Fibroblast of lung (primary cell): ENCODE measurements at regions not wholly inside any gene's neighbourhood (a gene's known extent, or its start where the extent isn't known, plus 50 kb on each side); places are given as distances from the start of the nearest gene placed in this dataset.
"Not testable (repeated sequence)": the region's sequence is repeated elsewhere in the genome, so short reads cannot be mapped to it uniquely, and the experiment has no call there.

Experiments
- DNase-seq, 2 donors: peaks; one replicate each; pipeline versions ENCODE4 v3.0.0 to v3.0.0-alpha.2; 2010; ENCODE audit warnings: low read depth in 2 of 2
- H2AFZ ChIP-seq: 2 replicates; pipeline ENCODE4 v1.5.1; 2012; ENCODE audit warnings: low read length, control low read depth, inconsistent platforms
- H3K27ac ChIP-seq: 2 replicates; pipeline ENCODE4 v1.5.1; 2011; ENCODE audit warnings: low read length, control low read depth; ENCODE audit not compliant: insufficient read depth
- H3K27me3 ChIP-seq: 2 replicates; pipeline ENCODE4 v1.5.1; 2011; ENCODE audit warnings: mild to moderate bottlenecking, low read length; ENCODE audit not compliant: control insufficient read depth, insufficient read depth
- H3K36me3 ChIP-seq: 2 replicates; pipeline ENCODE4 v1.5.1; 2011; ENCODE audit warnings: low read length; ENCODE audit not compliant: control insufficient read depth, insufficient read depth
- H3K4me1 ChIP-seq: 2 replicates; pipeline ENCODE4 v1.5.1; 2011; ENCODE audit warnings: low read length; ENCODE audit not compliant: control insufficient read depth, insufficient read depth; ENCODE audit errors: extremely low read depth
- H3K4me2 ChIP-seq: 2 replicates; pipeline ENCODE4 v1.5.1; 2011; ENCODE audit warnings: low read length, control low read depth; ENCODE audit not compliant: insufficient read depth; ENCODE audit errors: extremely low read depth
- H3K4me3 ChIP-seq, 4 experiments: fragments of 200-600 bp in 1 of 4; sonication (generic) in 1 of 4; replicated peaks in 1 of 4; 2 replicates each; pipeline ENCODE4 v1.5.1; 2011 to 2016; ENCODE audit warnings: low read length in 4 of 4, low read depth in 3 of 4, mild to moderate bottlenecking in 3 of 4, control low read depth in 2 of 4, inconsistent platforms in 1 of 4, mixed read lengths in 1 of 4; ENCODE audit not compliant: insufficient read depth in 1 of 4; ENCODE audit errors: control extremely low read depth in 1 of 4
- H3K79me2 ChIP-seq: 2 replicates; pipeline ENCODE4 v1.5.1; 2012; ENCODE audit warnings: mild to moderate bottlenecking, low read length, inconsistent platforms; ENCODE audit not compliant: control insufficient read depth, insufficient read depth
- H3K9ac ChIP-seq: 2 replicates; pipeline ENCODE4 v1.5.1; 2011; ENCODE audit warnings: mild to moderate bottlenecking, low read length, control low read depth; ENCODE audit not compliant: insufficient read depth
- H3K9me3 ChIP-seq: 2 replicates; pipeline ENCODE4 v1.5.1; 2012; ENCODE audit warnings: low read depth, low read length; ENCODE audit not compliant: control insufficient read depth, insufficient read depth
- H4K20me1 ChIP-seq: 2 replicates; pipeline ENCODE4 v1.5.1; 2011; ENCODE audit warnings: low read length; ENCODE audit not compliant: control insufficient read depth, insufficient read depth; ENCODE audit errors: extremely low read depth
- EZH2 ChIP-seq: IDR thresholded peaks from 2 replicates; pipeline ENCODE4 v1.5.1; 2012; ENCODE audit warnings: low read length, control low read depth, mild to moderate bottlenecking; ENCODE audit errors: missing control alignments
- TF ChIP-seq, protein P1 (sequence below), 2 donors: IDR thresholded peaks in 1 of 2; conservative IDR thresholded peaks in 1 of 2; 1 replicate in 1 of 2; 2 replicates in 1 of 2; pipeline ENCODE4 v1.5.1; 2011 to 2012; ENCODE audit warnings: low read length in 2 of 2, control low read depth in 1 of 2, inconsistent platforms in 1 of 2, low read depth in 1 of 2, mild to moderate bottlenecking in 1 of 2

DNA sequence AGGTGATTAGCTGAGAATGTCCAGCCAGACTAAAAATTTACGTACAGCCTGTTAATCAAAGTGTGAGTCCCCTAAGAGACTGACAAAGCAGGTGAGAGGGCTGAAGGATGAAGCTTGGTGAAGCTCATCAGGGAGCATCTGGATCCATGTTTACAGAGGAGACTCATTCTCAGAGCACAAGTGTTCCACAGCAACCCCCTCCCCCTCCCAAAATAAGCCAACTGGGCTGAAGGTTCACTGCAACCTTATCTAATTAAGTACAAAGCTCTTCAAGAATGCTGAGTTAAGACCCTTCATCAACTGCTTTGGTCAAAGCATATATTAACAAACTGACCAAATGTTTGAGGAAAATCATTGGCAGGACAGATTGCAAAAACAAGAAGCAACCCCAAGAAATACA lies 262.6 kb upstream of the ZNF385D start:
- H3K4me1 ChIP-seq: no peaks in the 10 kb centered on the region
- H3K4me2 ChIP-seq: no peak overlapping the region
- H2AFZ ChIP-seq: no peak overlapping the region

DNA sequence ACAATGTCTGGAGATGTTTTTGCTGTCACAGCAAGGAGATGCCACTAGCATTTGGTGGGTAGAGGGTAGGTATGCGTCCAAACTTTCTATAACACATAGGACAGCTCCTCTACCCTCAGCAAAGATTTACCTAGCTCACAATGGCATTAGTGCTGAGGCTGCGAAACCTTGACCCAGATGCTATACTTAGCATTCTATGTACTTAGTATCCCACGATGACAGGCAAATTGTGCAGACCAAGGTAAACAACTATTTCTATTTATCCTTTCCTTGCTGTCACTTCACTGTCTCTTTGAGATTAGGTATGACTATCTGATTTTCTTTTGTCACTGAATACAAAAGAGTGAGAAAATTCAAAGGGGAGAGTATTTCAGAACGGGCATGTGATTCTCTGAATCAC lies 265.2 kb upstream of the ZNF385D start:
- H2AFZ ChIP-seq: no peak overlapping the region
- no peak overlapping the region for H3K9ac ChIP-seq
- no peak overlapping the region for H3K4me2 ChIP-seq
- no peak overlapping the region for H3K4me3 ChIP-seq
- H3K27me3 ChIP-seq: no peaks in the 10 kb centered on the region
- no peaks in the 10 kb centered on the region for H3K36me3 ChIP-seq
- TF ChIP-seq, protein P1, sequence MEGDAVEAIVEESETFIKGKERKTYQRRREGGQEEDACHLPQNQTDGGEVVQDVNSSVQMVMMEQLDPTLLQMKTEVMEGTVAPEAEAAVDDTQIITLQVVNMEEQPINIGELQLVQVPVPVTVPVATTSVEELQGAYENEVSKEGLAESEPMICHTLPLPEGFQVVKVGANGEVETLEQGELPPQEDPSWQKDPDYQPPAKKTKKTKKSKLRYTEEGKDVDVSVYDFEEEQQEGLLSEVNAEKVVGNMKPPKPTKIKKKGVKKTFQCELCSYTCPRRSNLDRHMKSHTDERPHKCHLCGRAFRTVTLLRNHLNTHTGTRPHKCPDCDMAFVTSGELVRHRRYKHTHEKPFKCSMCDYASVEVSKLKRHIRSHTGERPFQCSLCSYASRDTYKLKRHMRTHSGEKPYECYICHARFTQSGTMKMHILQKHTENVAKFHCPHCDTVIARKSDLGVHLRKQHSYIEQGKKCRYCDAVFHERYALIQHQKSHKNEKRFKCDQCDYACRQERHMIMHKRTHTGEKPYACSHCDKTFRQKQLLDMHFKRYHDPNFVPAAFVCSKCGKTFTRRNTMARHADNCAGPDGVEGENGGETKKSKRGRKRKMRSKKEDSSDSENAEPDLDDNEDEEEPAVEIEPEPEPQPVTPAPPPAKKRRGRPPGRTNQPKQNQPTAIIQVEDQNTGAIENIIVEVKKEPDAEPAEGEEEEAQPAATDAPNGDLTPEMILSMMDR (conservative IDR thresholded peaks at IDR 0.05 in 1 of 2, IDR thresholded peaks at IDR 0.05 in 1 of 2; ENCODE audit: low read depth in 1 of 2, low read length in 2 of 2): no peak
- TF ChIP-seq EZH2: no peak
- H3K79me2 ChIP-seq: no peaks in the 10 kb centered on the region
- no peaks in the 10 kb centered on the region for H3K9me3 ChIP-seq
- H3K27ac ChIP-seq: no peak overlapping the region
- no peaks in the 10 kb centered on the region for H3K4me1 ChIP-seq
- DNase-seq: no peak
- no peaks in the 10 kb centered on the region for H4K20me1 ChIP-seq

More for the DNA sequence above, 262.6 kb upstream of the ZNF385D start:
- no peaks in the 10 kb centered on the region for H3K36me3 ChIP-seq
- H3K79me2 ChIP-seq: no peaks in the 10 kb centered on the region
- no peaks in the 10 kb centered on the region for H3K9me3 ChIP-seq
- H4K20me1 ChIP-seq: no peaks in the 10 kb centered on the region
- no peak overlapping the region for H3K27ac ChIP-seq
- TF ChIP-seq, protein P1 (conservative IDR thresholded peaks at IDR 0.05 in 1 of 2, IDR thresholded peaks at IDR 0.05 in 1 of 2; ENCODE audit: low read depth in 1 of 2, low read length in 2 of 2): no peak
- no peak for TF ChIP-seq EZH2
- no peaks in the 10 kb centered on the region for H3K27me3 ChIP-seq
- DNase-seq: no peak
- H3K4me3 ChIP-seq: no peak overlapping the region
- H3K9ac ChIP-seq: no peak overlapping the region

DNA sequence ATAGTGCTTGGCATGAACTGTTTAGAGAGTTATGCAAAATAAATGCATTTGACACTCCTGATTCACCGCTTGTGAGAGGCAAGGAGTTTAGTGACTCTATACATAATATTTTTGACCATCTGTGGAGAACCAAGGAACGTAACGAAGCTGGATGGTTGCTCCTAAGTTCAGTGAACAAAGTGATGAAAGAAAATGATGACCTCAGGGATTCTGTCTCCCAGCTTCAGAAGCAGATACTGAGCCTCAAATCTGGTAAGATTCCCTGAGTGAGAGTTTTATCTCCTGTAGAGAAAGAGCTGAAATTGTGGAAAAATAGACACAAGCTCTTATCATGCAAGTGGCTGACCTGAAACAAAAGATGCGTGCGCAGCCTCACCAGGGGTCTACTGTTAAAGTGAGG lies 273.6 kb upstream of the ZNF385D start:
- not testable (repeated sequence) for H2AFZ ChIP-seq, H3K4me2 ChIP-seq, H3K9me3 ChIP-seq, H3K4me1 ChIP-seq, H3K4me3 ChIP-seq, H3K27me3 ChIP-seq, H3K36me3 ChIP-seq, H3K79me2 ChIP-seq, H3K9ac ChIP-seq, DNase-seq, H4K20me1 ChIP-seq, H3K27ac ChIP-seq

DNA sequence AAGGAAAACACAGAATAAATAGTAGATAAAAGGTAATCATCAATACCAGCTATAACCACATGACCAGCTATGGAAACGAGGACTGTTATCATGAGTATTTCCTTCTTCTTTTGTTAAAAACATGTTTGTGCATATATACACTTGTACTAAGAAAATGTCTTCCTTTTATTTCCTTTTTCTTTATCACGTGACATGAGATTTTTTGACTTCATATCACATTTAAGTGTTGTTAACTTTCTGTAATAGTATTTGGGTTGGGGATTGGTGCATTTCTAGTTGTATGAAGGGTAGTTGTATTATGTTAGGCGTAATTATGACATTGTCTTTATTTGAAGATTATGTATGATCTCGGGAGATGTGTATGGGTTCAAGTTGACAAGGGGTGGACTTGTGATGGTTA lies 278.5 kb upstream of the ZNF385D start:
- TF ChIP-seq, protein P1 (conservative IDR thresholded peaks at IDR 0.05 in 1 of 2, IDR thresholded peaks at IDR 0.05 in 1 of 2; ENCODE audit: low read depth in 1 of 2, low read length in 2 of 2): no peak
- no peak for TF ChIP-seq EZH2
- no peak overlapping the region for H3K4me3 ChIP-seq
- no peak overlapping the region for H3K9ac ChIP-seq
- H3K4me2 ChIP-seq: no peak overlapping the region
- no peaks in the 10 kb centered on the region for H4K20me1 ChIP-seq
- no peaks in the 10 kb centered on the region for H3K79me2 ChIP-seq
- no peaks in the 10 kb centered on the region for H3K27me3 ChIP-seq
- H3K4me1 ChIP-seq: no peaks in the 10 kb centered on the region
- H3K9me3 ChIP-seq: no peaks in the 10 kb centered on the region
- no peak for DNase-seq
- no peak overlapping the region for H3K27ac ChIP-seq
- H3K36me3 ChIP-seq: no peaks in the 10 kb centered on the region
- no peak overlapping the region for H2AFZ ChIP-seq
